ENCODE measurements at regions not wholly inside any gene's neighbourhood (a gene's known extent, or its start where the extent isn't known, plus 50 kb on each side); places are given as distances from the start of the nearest gene placed in this dataset.
"Not testable (repeated sequence)": the region's sequence is repeated elsewhere in the genome, so short reads cannot be mapped to it uniquely, and the experiment has no call there.

DNA sequence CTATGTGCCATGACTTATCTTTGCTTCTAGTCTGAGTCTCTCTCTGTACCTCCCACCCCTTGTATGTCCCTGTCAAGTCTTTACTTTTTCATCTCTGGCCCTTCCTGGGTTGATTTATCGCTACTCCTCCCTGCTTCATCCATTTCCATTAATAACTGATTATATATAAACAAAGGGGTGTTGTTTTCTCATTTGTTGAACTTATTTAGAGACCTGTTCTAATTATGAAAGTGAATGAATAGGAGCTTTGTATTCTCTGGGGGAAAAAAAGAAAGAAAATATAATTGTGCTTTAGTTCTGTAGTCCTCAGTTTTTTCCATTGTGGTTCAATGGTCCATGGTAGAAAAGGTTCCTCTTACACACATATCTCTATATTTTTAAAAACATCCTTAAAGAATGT is 328.9 kb upstream of the PPP2R3A start:
- DNase-seq (ENCODE audit: low read depth), result no peak

DNA sequence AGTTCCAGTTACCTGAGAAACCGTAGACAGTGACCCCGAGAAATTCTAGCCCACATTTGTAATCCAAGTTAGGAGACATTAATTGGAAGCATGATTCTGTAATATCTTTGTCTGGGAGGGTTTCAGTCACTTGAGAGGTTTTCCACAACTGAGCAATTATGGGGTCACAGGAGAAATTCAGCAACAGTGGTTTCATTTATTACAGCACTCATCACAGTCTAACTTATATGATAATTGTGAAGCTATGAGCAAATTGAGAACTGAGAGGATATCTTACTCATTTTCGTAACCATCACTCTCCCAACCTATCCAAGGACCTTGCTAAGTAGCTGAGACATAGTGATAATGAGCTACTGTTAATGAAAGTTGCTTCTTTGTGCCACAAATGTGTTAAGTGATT is 328.5 kb upstream of the PPP2R3A start:
- no peak for DNase-seq (ENCODE audit: low read depth)

DNA sequence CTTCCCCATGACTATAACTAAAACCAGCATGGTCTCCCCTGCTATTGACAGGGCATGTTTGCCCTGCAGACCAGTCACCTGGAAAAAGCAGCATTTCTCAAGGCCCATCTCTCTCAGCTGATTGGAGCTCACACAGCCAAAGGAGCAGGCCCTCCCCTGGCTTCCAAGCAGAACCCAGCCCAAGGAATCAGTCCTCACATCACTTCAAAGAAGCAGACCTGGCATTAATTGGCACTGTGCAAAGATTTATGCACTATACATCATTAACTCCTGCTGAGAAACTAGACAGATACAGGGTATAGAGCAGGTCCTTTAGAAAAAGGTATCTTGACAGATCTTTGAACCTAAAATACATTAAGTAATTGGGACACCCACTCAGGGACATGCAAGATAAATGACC is 323.8 kb upstream of the PPP2R3A start:
- DNase-seq (ENCODE audit: low read depth), result no peak

DNA sequence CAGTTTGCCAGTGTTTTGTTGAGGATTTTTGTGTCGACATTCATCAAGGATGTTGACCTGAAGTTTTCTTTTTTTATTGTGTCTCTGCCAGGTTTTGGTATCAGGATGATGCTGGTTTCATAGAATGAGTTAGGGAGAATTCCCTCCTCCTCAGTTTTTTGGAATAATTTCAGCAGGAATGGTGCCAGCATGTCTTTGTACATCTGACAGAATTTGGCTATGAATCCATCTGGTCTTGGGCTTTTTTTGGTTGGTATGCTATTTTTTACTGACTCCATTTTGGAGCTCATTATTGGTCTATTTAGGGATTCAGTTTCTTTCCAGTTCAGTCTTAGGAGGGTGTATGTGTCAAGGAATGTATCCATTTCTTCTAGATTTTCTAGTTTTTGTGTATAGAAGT is 320.0 kb upstream of the PPP2R3A start:
- DNase-seq (ENCODE audit: low read depth), result no peak

DNA sequence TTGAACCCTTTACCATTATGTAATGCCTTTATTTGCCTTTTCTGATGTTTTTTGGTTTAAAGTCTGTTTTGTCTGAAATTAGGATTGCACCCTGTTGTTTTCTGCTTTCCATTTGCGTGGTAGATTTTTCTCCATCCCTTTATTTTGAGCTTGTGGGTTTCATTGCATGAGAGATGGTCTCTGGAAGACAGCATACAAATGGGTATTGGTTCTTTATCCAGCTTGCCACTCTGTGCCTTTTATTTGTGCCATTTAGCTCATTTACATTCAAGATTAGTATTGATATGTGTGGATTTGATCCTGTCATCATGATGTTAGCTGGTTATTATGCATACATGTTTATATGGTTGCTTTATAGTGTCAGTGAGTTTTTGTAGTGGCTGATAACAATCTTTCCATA is 318.7 kb upstream of the PPP2R3A start:
- no peak for DNase-seq (ENCODE audit: low read depth)

DNA sequence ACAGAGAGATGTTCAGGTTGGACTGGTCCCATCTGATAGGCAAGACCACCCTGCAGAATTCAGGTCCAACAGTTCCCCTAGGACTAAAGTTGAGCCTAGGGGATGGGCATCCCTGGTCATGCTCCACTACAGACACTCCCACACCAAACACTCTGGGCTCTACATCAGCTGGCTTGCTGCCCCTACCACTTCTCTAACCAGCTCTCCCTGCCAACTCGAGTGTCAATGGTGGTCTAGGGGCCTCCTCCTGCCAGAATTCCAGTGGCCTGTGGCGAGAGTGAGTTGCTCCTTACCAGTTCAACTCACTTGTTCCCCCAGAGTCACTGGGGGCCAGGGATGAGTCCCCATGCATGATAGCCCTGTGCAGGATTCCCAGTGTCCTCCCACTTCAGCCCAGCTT is 316.2 kb upstream of the PPP2R3A start:
- no peak for DNase-seq (ENCODE audit: low read depth)

DNA sequence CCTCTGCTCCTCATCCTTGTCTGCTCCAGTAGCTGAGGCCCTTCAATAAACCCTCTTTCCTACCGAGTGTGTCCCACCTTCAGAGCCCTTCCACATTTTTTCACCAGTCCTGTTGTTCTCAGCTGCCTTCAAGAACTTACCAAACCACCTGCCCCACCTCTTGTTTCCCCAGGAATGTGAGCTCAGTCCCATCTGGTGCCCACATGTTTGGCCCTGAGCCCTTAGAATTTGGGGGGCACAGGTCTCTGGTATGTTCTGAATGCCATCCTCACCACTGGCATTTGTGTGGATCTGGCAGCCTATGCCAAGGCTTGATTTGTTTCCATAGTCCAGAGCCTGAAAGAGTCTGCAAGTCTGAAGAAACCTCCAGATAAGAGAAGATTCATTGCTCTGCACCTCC is 315.2 kb upstream of the PPP2R3A start:
- DNase-seq (ENCODE audit: low read depth), result no peak

DNA sequence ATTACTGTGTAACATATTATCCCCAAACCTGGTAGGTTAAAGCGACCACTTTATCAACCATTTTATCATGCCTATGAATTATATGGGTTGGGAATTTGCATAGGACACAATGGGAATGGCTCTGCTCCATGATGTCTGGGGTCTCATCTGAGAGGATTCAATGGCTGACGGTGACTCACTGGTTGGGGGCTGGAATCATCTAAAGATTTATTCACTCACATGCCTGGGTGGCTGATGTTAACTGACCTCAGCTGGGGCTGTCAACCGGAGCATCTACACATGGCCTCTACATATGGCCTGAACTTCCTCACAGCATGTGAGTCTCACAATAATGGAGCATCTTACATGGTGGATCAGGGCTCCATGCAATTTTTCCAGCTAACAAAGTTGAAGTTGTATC is 313.1 kb upstream of the PPP2R3A start:
- DNase-seq (ENCODE audit: low read depth), result no peak

DNA sequence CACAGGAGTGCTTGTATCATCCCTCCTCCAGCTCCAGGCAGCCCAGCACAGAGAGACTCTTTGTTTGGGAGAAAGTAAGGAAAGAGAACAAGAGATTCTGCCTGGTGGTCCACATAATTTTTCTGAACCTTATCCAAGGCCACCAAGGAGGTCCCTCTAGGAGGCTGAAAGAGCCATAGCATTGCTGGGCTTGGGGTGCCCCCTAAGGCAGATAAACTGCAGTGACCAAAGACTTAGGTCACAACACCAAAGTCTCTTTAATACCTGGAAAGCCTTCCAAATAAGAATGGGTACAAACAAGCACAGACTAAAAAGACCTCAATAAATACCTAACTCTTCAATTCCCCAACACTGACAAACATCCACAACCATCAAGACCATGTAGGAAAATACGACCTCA is 310.2 kb upstream of the PPP2R3A start:
- no peak for DNase-seq (ENCODE audit: low read depth)

DNA sequence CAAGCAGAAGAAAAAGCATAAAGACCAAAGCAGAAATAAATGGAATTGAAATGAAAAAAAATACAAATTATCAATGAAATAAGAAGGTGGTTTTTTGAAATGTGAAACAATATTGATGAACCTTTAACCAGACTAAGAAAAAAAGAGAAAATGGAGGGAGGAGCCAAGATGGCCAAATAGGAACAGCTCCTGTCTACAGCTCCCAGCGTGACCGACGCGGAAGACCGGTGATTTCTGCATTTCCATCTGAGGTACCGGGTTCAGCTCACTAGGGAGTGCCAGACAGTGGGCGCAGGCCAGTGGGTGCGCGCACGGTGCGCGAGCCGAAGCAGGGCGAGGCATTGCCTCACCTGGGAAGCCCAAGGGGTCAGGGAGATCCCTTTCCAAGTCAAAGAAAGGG is 307.1 kb upstream of the PPP2R3A start:
- not testable (repeated sequence) for DNase-seq (ENCODE audit: low read depth)

DNA sequence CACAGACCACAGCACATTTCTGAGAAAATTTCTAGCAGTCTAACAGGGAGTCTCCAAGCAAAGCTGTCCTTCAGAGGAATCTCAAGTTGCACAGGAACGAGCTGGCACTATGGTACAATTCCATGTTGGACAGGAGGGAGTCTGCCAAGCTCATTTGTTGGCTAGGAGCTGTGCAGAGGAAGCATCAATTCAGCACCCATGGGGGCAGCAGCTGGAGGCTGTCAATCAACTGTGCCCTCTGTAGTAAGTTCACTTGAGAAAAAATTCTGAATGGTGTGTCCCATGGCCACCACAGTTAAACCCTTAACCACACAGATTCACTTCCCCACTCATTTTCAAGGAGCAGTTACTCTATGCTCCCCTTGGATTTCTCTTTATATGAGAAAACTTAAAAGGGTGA is 298.5 kb upstream of the PPP2R3A start:
- DNase-seq (ENCODE audit: low read depth), result no peak

DNA sequence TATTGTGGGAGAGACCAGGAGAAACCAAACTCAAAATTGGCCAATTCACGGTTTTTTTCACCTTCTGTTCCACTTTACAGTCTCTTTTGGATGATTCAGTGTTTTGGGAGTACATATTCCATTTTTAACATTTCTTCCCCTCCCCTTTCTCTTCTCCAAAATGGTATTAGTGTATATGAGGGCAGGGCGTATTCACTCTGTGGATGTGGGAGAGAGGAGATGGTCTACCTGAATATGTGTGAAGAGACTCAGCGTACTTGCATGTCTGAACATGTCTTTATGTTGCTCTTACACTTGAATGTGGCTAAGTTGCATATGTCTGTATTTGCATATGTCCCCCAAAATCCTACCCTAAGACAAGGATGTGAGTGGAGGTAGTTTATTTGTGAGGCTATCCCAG is 291.0 kb upstream of the PPP2R3A start:
- DNase-seq (ENCODE audit: low read depth), result no peak

DNA sequence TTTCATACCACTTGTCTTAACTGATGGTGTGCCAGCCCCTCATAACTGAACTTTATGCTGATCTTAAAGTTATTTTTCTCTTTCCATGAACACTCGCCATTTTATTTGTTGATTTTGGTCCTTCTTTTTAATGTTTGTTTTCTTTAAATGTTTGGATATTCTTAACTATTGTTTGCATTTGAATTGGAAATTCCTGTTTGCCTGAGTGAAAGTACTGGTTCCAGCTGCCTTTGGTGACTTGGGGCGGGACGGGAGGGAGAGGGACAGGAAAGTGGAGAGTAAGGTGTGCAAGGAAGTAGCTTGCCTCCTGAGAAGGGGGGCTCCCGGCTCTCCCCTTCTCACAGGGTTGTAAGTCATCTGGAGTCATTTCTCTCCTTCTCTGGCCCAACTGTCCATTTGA is 287.1 kb upstream of the PPP2R3A start:
- DNase-seq (ENCODE audit: low read depth), result no peak

DNA sequence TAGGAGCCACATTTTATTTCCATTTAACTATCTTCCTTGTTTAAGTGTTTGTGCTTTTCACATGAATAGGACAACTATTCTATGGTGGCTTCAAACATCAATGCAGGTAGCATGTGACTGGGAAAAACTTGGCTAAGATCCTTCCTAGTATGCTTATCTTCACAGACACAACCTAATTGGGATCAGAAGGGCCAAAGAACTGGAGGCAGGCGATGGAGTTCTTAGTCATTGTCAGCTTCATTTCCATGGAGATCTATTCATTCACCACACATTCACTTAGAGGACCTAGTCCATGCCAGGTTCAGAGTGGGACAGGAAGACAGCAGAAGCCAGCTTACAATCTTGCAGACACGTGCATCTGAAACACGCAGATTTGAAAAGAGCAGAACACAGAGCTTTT is 277.5 kb upstream of the PPP2R3A start:
- no peak for DNase-seq (ENCODE audit: low read depth)

DNA sequence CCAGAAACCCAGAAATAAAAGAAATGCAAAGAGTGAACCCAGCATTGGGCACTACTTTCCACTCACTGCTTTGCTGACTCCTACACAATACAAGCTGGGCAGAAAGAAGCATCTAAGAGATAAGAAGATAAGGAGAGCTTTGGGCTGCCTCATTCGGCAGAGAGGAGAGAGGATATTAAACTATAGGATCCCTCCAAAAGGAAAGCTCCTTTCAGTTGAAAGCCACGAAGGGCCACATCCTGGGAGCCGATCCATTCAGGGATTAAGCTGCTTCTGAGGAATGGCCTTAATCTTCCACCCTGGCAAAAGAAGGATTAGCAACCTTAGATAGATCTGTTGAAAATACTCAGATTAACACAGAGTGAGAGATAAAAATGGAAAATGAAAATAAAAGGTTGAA is 274.9 kb upstream of the PPP2R3A start:
- no peak for DNase-seq (ENCODE audit: low read depth)

DNA sequence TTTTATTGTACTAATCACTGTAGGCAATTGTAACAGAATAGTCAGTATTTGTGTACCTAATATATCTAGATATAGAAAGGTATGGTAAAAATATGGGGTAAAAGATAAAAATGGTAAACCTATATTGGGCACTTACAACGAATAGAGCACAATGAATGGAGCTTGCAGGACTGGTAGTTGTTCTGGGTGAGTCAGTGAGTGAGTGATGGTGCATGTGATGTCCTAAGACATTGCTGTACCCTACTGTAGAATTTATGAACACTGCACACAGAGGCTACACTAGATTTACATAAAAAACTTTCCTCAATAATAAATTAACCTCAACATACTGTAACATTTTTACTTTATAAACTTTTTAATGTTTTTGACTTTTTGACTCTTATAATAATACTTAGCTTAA is 274.3 kb upstream of the PPP2R3A start:
- no peak for DNase-seq (ENCODE audit: low read depth)

DNA sequence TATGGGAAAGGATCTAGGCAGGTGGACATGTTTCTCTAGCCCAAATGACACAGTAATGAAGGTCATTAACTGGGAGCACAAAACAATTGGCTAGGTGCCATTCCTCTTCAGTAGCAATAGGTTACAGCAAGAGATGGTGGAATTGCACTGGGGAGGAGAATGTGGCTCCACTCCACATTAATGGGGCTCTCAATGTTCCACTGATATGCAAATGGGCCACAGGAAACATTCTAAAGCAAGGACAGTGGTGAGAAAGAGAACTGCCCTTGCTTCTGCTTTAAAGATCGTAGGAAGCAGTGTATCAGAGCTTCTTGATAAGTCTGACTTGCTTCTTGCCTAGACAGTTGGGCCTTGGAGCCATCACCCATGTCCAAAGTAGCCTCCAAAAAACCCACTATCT is 271.4 kb upstream of the PPP2R3A start:
- no peak for DNase-seq (ENCODE audit: low read depth)

DNA sequence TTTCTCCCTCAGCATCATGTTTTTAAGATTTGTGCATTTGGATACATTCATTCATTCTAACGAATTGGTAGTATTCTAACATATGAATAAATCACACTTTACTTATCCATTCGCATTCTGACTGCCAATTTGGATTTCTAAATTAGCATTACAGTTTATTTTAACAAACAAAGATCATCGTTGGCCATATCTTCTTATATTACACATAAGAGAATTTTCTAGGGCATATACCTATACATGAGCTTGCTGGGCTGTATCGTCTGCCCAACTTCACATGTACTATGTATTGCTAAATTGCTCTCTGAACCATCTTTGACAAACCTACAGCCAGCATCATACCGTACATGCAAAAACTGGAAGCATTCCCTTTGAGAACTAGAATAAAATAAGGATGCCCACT is 265.8 kb upstream of the PPP2R3A start:
- no peak for DNase-seq (ENCODE audit: low read depth)

DNA sequence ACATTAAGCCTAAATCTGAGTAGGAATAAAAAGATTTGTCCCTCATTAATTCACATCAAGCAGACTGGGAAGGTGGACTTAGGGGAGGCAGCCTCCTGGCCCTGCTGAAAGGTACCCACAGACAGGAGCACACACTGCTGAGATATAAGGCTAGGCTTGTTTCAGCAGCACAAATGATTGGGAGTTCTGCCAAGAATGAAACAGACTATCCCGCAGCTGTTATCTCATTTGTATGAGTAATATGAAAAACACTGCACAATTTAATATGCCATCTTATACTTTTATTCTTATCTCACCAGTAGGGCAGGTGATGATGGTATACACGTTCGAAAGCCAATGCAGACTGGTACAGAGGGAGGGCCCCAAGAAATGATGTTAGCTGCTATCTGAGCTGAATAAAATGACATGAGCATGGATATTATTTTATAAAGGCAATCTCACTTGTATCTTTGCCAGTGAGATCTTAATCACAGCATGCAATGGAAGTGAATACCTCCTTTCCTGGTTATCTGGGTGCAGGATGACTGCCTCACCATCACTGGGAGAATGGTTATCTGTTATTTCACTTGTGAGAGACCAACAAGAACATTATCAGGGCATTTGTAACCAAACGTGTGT is 258.7 kb upstream of the PPP2R3A start:
- DNase-seq (ENCODE audit: low read depth), result no peak

DNA sequence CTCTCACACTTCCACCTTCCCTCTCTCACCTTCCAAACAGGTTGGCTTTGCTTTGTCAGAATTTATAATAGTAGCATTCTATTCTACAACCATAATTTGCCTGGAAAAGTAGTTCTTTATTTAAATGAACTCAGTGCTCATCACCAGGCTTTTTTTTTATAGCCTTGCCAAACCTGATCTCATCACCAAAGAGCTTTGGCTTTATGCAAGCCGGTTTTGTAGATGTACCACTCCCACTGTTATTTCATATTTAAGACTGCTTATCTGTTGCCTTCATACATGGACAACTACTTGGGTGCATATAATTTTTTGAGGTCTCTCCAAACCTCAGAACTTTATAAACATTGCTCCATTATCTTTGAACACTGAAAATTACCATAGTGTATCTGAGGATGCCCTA is 246.1 kb upstream of the PPP2R3A start:
- DNase-seq (ENCODE audit: low read depth), result no peak

DNA sequence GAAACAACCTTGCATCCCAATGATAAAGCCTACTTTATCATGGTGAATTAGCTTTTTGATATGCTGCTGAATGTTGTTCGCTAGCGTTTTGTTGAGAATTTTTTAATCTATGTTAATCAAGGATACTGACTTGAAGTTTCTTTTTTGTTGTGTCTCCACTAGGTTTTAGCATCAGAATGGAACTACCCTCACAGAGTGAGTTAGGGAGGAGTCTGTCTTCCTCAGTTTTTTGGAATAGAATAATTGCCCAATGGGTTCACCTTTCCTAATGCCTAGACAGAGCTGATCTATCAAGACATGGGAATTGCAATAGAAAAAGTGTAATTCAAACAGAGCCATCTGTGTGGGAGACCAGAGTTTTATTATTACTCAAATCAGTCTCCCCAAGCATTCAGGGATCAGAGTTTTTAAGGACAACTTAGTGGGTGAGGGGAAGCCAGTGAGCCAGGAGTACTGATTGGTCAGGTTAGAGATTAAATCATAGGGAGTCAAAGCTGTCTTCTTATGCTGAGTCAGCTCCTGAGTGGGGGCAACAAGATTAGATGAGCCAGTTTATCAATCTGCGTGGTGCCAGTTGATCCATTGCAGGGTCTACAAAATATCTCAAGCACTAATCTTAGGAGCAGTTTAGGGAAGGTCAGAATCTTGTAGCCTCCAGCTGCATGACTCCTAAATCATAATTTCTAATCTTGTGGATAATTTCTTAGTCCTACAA is 237.4 kb upstream of the PPP2R3A start:
- DNase-seq (ENCODE audit: low read depth), result no peak

DNA sequence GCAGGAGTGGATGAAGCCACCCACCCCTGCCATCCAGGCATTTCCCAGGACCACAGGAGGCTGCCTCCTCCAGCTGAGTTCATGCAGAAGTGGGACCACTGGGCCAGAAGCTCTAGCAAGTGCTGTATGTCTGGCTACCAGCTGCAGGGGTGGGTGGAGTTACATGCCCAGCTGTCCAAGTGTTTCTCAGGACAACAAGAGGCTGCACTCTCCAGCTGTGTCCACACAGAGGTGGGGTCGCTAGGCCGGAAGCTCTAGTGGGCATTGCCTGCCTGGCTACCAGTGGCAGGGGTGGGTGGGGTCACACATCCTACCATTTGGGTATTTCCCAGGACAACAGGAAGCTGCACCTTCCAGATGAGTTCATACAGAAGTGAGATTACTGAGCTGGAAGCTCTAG is 234.0 kb upstream of the PPP2R3A start:
- DNase-seq (ENCODE audit: low read depth), result no peak

DNA sequence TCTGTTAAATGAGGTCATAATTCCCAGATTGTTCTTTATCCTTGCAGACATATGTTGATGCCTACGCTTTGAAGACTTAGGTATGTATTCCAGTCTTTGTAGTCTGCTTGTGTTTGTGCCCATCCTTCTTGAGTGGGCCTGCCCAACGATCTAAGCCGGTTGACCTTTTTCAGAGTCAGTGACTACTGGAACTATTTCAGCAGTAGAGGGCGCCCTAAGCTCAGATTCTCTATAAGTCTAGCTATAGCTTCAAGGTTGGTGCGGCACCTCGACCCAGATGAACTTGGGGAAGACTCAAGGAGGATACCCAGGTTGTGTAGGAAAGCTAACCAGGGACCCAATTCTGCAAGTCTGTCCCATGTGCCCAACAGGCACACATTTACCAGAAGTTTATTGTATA is 228.8 kb upstream of the PPP2R3A start:
- DNase-seq (ENCODE audit: low read depth), result no peak

DNA sequence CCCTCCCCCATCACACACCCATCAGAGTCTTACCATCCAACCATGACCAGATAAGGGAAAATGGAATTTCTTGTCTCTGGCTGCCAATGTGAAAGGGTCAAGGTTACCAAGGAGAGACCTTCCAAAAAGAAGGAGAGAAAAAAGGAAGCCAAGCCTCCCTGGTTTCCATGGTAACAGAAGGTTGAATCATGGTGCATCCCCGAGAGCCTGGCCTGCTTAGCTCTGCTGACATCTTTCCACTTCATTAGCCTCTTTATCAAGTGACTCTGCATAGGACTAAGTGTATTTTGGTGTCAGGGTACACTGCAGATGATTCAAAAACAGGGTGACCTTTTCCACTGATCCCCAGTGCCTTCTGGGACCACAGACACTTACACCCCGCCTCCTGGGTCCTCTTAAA is 225.7 kb upstream of the PPP2R3A start:
- no peak for DNase-seq (ENCODE audit: low read depth)

Measured in activated T-cell treated with anti-CD3 and anti-CD28 coated beads for 24 hours (primary cell).